COLO829 (cell line): ENCODE measurements at regions not wholly inside any gene's neighbourhood (a gene's known extent, or its start where the extent isn't known, plus 50 kb on each side); places are given as distances from the start of the nearest gene placed in this dataset.
"Not testable (repeated sequence)": the region's sequence is repeated elsewhere in the genome, so short reads cannot be mapped to it uniquely, and the experiment has no call there.

ENCODE experiments used
- DNase-seq: peaks from one replicate; pipeline ENCODE4 v3.0.0; 2012; ENCODE audit warnings: low spot score

- no peak for DNase-seq
Observed at GRCh38 chr13:111005364-111005763, 90.5 kb upstream of the ANKRD10 start.

GRCh38 chr13:111004444-111004843, 89.6 kb upstream of the ANKRD10 start:
- DNase-seq, result no peak

GRCh38 chr13:111001636-111002035, 86.8 kb upstream of the ANKRD10 start:
- DNase-seq, result no peak

- no peak for DNase-seq
Observed at GRCh38 chr13:110993788-110994187, 78.9 kb upstream of the ANKRD10 start.

- DNase-seq, result no peak
Observed at GRCh38 chr13:110991991-110992508, 77.2 kb upstream of the ANKRD10 start.

- no peak for DNase-seq
Observed at GRCh38 chr13:110989331-110989730, 74.5 kb upstream of the ANKRD10 start.

GRCh38 chr13:110985541-110985940, 70.7 kb upstream of the ANKRD10 start:
- no peak for DNase-seq

GRCh38 chr13:110984798-110985197, 69.9 kb upstream of the ANKRD10 start:
- DNase-seq, result no peak

- DNase-seq, result no peak
Observed at GRCh38 chr13:110984381-110984780, 69.5 kb upstream of the ANKRD10 start.

- DNase-seq, result no peak
Observed at GRCh38 chr13:110983241-110983640, 68.4 kb upstream of the ANKRD10 start.

GRCh38 chr13:110981379-110981778, 66.5 kb upstream of the ANKRD10 start:
- DNase-seq, result no peak

GRCh38 chr13:110980921-110981320, 66.1 kb upstream of the ANKRD10 start:
- DNase-seq, result no peak

- DNase-seq, result not testable (repeated sequence)
Observed at GRCh38 chr13:110979149-110979548, 64.3 kb upstream of the ANKRD10 start.

GRCh38 chr13:110978390-110978789, 63.5 kb upstream of the ANKRD10 start:
- DNase-seq, result no peak

- DNase-seq, result no peak
Observed at GRCh38 chr13:110976785-110977184, 61.9 kb upstream of the ANKRD10 start.

- no peak for DNase-seq
Observed at GRCh38 chr13:110973007-110973700, 58.3 kb upstream of the ANKRD10 start.

- DNase-seq, result no peak
Observed at GRCh38 chr13:110971486-110971885, 56.6 kb upstream of the ANKRD10 start.

- not testable (repeated sequence) for DNase-seq
Observed at GRCh38 chr13:110967156-110967855, 52.4 kb upstream of the ANKRD10 start.

GRCh38 chr13:110965755-110966134, 50.9 kb upstream of the ANKRD10 start:
- no peak for DNase-seq

GRCh38 chr13:110965038-110965754, 50.3 kb upstream of the ANKRD10 start:
- DNase-seq, result no peak
